ENCODE measurements at regions not wholly inside any gene's neighbourhood (a gene's known extent, or its start where the extent isn't known, plus 50 kb on each side); places are given as distances from the start of the nearest gene placed in this dataset.

DNA sequence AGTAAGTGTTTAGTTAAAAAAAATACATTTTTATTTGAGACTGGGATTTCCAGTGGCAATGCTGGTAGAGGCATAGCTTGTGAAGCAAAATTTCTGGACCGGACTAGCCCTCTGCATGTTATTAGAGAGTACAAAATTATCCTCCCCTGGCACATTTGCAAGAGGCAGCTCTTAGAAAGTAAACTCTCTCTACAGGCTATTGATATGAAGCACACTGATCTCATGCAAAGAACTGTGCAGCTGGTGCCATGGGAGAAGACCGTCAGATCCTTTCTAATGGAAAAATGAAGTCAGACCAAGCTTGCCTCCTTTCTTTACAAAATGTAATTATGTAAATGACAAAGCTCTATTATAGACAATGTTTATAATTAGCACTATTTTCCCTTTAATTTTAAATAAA, 2717.2 kb downstream of the PCDH7 start:
- TF ChIP-seq, protein P1, sequence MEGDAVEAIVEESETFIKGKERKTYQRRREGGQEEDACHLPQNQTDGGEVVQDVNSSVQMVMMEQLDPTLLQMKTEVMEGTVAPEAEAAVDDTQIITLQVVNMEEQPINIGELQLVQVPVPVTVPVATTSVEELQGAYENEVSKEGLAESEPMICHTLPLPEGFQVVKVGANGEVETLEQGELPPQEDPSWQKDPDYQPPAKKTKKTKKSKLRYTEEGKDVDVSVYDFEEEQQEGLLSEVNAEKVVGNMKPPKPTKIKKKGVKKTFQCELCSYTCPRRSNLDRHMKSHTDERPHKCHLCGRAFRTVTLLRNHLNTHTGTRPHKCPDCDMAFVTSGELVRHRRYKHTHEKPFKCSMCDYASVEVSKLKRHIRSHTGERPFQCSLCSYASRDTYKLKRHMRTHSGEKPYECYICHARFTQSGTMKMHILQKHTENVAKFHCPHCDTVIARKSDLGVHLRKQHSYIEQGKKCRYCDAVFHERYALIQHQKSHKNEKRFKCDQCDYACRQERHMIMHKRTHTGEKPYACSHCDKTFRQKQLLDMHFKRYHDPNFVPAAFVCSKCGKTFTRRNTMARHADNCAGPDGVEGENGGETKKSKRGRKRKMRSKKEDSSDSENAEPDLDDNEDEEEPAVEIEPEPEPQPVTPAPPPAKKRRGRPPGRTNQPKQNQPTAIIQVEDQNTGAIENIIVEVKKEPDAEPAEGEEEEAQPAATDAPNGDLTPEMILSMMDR (IDR thresholded peaks at IDR 0.05) = no peak
- ATAC-seq (ENCODE audit: low FRiP score) = no peak
- no peak for DNase-seq (ENCODE audit: low spot score)

- ATAC-seq (ENCODE audit: low FRiP score) (no peak), DNase-seq (ENCODE audit: low spot score) (no peak)
- TF ChIP-seq, protein P1 (IDR thresholded peaks at IDR 0.05) = no peak
Measured at GRCh38 chr4:33446953-33447352, 2726.8 kb downstream of the PCDH7 start.

DNA sequence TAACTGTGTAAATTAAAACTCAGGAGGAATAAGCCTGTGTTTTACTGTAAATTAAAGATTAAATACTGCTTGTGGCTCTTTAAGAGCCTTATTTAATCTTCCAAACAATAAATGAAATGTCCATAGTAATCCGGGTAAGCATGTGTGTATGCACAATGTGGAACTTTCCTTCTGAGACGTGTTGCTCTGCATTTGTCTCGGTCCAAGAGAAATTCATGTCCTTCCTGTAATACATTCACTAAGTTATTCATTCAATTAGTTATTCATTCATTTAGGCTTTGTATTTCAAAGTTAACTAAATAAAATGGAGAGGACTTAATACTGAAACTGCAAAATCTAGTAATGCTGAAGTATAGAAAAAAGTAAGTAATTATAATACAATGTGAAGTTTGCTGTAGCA, 2728.8 kb downstream of the PCDH7 start:
- ATAC-seq (ENCODE audit: low FRiP score) (no peak), DNase-seq (ENCODE audit: low spot score) (no peak)
- TF ChIP-seq, protein P1 (IDR thresholded peaks at IDR 0.05) = no peak

- no peak for DNase-seq (ENCODE audit: low spot score)
- ATAC-seq (ENCODE audit: low FRiP score) = no peak
- TF ChIP-seq, protein P1 (IDR thresholded peaks at IDR 0.05) = no peak
Measured at GRCh38 chr4:33453436-33453835, 2733.3 kb downstream of the PCDH7 start.

GRCh38 chr4:33453916-33454315, 2733.7 kb downstream of the PCDH7 start:
- no peak for DNase-seq (ENCODE audit: low spot score)
- no peak for ATAC-seq (ENCODE audit: low FRiP score)

DNA sequence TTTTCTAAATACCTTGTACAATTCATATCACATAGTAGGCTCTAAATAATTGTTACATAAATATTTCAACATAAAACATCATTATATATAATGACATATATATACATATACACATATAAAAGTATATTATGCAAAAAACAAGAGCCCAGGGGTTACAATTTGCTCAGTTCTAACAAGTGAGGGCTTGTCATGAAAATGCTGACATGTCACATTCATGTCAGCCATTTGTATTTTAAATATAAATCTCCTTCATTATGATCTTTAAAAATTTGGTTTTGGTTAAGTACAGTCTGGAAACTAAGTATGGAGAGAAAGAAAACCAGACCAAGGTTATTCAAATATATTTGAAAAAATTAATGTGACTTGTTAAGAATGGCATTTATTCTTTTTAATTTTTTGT, 2745.4 kb downstream of the PCDH7 start:
- DNase-seq (ENCODE audit: low spot score) (no peak), ATAC-seq (ENCODE audit: low FRiP score) (no peak)
- TF ChIP-seq, protein P1 (IDR thresholded peaks at IDR 0.05) = no peak

More at GRCh38 chr4:33453916-33454315, 2733.7 kb downstream of the PCDH7 start:
- TF ChIP-seq, protein P1 (IDR thresholded peaks at IDR 0.05) = no peak

DNA sequence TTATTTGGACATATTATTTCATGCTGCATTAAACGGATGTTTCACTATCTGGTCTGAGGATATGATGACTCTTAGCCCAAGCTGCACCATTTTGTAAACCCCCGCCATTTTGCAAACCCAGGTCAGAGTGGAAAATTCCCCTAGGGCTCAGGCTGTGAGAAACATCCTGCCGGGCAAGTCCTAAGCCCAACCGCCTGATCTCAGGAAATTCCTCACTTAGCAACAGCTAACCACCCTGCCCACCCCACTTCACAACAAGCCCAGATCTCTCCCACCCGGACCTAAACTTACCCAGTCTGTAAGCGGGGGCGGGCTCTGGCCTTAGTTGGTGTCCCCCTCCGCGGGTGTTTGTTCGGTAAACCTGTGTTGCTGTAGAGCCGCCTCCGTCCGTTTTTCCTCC, 2747.1 kb downstream of the PCDH7 start:
- TF ChIP-seq, protein P1 (IDR thresholded peaks at IDR 0.05) = no peak
- ATAC-seq (ENCODE audit: low FRiP score) (no peak), DNase-seq (ENCODE audit: low spot score) (no peak)

All from omental fat pad (tissue), 3 donors.